ENCODE measurements at regions not wholly inside any gene's neighbourhood (a gene's known extent, or its start where the extent isn't known, plus 50 kb on each side); places are given as distances from the start of the nearest gene placed in this dataset.

- DNase-seq: peak in 2 of 3 experiments; percentile 1 to 17
Observed at GRCh38 chr5:96595300-96596090, 66.7 kb upstream of the CAST start.

DNA sequence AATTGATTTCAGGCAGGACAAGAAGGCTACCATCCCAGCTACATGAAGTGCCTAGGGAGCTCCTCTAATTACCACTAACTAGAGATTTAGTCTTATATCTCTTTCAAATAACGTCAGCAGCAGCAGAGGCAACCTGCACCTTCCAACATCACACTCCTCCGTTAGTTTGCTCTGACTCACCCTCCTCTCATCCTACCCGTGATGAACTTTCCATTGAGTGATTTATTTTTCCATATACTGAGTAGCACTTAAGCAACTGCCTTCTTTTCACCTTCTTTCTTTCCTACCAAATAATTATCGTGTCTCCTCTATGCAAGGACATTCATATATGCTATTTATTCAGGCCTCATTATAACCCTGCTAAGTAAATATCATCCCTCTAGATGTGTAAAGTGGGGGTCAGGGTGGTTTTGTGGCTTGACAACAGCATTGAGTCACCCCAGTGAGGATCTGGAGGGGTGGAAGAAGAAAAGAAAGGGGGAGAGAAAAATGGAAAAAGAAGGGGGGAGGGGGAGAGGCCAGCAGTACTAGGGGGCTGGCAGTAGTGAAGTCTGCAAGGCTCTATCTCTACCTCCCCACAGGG, 64.6 kb upstream of the CAST start:
- peak in 2 of 3 experiments; percentile 28 to 37 for DNase-seq

- no peak for DNase-seq
Observed at GRCh38 chr5:96601200-96601599, 61.0 kb upstream of the CAST start.

DNA sequence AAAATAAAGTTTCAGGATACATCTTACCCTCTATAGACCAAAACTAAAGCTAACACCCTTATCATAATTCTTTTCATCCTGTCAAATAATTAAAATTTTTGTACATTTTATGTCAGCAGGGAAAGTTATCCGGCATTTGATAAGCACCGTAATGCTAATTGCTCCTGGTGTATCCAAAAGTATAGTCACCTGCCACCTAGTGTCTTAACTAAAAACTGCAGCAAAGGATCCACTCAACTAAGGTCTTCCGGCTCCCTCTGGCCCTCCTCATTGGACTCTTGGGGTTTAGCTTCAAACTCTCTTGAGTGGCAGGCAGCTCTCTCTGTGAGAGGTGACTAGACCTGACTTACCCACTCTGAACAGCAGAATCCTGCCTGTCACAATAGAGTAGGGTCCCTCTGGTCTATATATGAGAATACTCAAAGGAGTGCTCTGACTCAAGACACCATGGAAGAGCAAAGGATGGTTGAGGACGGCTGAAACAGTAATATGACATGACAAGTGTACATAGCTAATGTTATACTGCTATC, 60.4 kb upstream of the CAST start:
- peak; percentile 53 to 86 (median 86) for DNase-seq

DNA sequence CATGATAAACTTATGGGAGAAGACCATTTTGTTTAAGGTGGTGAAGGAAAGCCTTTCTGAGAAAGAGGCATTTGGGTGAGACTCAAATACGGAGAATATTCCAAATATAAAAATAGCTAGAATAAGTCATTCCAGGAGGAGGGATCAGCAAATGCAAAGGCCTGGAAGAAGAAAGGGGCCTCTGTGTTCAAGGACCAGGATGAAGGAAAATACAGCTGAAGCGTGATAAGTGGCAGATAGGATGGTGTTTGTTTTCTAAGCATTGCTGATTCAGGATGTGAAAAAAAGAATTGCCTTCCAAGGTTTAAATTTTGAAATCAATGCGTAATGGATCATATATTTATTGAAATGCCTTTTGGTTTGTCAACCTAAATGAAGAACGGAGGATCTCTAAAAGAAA, 59.4 kb upstream of the CAST start:
- DNase-seq: no peak

DNA sequence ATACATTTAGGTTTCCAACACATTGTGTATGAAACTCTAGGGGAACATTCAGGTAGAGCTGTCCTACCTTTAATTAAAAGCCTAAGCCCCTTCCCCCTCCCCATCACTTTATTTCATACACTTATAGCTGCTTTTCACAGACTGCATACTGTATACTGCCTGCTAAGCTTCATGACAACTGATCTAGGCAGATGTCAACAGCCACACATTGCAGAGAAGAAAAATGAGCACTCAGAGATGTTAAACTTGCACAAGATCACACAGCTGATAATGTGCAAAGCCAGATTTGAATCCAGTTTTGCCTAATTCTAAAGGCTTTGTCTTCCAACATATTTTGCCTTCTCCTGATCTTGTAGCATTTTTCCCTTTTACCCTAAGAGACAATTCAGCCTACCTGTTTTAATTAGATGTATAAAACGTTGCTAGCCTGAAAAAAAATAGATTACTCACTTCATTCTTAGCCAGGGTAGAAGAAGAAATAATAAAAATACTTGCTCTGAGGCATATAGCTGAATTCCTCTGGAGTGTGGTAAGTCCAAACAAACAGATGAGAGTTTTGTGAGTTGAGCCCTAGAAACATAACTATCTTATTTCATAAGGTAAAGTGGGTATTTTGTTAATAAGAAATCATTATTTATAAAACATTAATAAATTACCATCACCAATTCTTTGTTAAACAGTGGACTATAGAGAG, 56.9 kb upstream of the CAST start:
- DNase-seq: no peak

DNA sequence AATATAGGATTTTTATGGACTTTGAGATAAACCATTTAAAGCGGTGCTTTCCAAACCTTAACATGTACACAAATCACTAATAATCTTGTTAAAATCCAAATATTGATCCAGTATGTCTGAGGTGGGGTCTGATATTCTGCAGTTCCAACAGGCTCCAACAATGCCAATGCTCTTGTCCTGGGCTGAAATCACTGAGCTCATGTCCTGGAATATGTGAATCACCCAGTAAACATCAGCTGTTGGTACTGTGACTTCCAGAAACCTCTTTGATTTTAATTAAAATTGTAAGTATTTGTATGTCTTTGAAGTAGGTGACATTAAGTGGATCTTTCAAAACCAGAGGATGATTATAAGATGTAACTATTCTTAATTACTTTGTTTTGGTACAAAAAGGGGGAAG, 52.8 kb upstream of the CAST start:
- no peak for DNase-seq

GRCh38 chr5:96610747-96611146, 51.4 kb upstream of the CAST start:
- DNase-seq: no peak

DNA sequence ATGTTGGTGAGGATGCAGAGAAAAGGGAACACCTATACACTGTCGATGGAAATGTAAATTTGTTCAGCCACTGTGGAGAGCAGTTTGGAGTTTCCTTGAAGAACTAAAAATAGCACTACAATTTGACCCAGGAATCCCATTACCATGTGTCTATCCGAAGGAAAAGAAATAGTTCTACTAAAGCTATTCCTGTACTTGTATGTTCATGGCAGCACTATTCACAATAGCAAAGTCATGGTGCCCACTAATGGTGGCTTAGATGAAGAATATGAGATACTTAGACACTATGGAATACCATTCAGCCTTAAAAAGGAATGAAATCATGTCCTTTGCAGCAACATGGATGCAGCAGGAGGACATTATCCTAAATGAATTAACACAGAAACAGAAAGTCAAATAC, 50.2 kb upstream of the CAST start:
- DNase-seq: peak in 1 of 3 experiments; percentile 7
